Right lobe of liver (tissue), 6 donors: ENCODE measurements at regions not wholly inside any gene's neighbourhood (a gene's known extent, or its start where the extent isn't known, plus 50 kb on each side); places are given as distances from the start of the nearest gene placed in this dataset.

Experiments
- ATAC-seq, 4 donors: fragments of 200-7000 bp; cut with Tn5 transposase; one replicate each; pipeline ENCODE4 v1.9.1; 2020; ENCODE audit warnings: mild to moderate bottlenecking in 4 of 4, moderate library complexity in 4 of 4
- DNase-seq, 3 donors: peaks; one replicate each; pipeline ENCODE4 v3.0.0-alpha.2; 2020
- H3K27ac ChIP-seq, 3 donors: fragments of 200-600 bp; one replicate each; pipeline ENCODE4 v1.8.0; 2022
- H3K27me3 ChIP-seq, 2 donors: fragments of 200-600 bp; one replicate each; pipeline ENCODE4 v1.8.0; 2022
- H3K36me3 ChIP-seq, 4 donors: fragments of 200-600 bp; sonication (generic) in 1 of 4; one replicate each; pipeline versions ENCODE4 v1.5.1 to v1.8.0; 2017 to 2022; ENCODE audit warnings: control low read depth in 1 of 4
- H3K4me1 ChIP-seq, 4 donors: fragments of 200-600 bp; sonication (generic) in 1 of 4; one replicate each; pipeline versions ENCODE4 v1.5.1 to v1.8.0; 2017 to 2022; ENCODE audit warnings: control low read depth in 1 of 4
- H3K4me3 ChIP-seq, 3 donors: fragments of 200-600 bp; one replicate each; pipeline ENCODE4 v1.8.0; 2022
- H3K9me3 ChIP-seq, 4 donors: fragments of 200-600 bp; sonication (generic) in 1 of 4; one replicate each; pipeline versions ENCODE4 v1.5.1 to v1.8.0; 2017 to 2022; ENCODE audit warnings: control low read depth in 1 of 4
- POLR2A ChIP-seq: fragments of 450-650 bp; IDR thresholded peaks from one replicate; pipeline ENCODE4 v1.6.1; 2017; ENCODE audit warnings: antibody characterized with exemption, mild to moderate bottlenecking
- WGBS: methylation state at CpG from one replicate; pipeline ENCODE4 v1.1.6; 2018; ENCODE audit warnings: low coverage, low lambda C conversion rate; ENCODE audit not compliant: insufficient coverage; ENCODE audit errors: missing lambda C conversion rate; 5-methylcytosine and 5-hydroxymethylcytosine counted together
- intact Hi-C, 2 donors: fragments of 100-400 bp; cut with DNase I; formaldehyde crosslinking; loops; one replicate each; pipeline versions ENCODE4 v1.11.2 to v1.14.1; 2022
- TF ChIP-seq, protein P1 (sequence below), 4 donors: fragments of 200-600 bp in 3 of 4; fragments of 450-650 bp in 1 of 4; IDR thresholded peaks; one replicate each; pipeline versions ENCODE4 v1.5.1 to v1.8.0; 2016 to 2022; ENCODE audit warnings: antibody characterized with exemption in 4 of 4, mild to moderate bottlenecking in 2 of 4
- donor health status: DM: no; HTN: yes; CAD: no.
- donor health status: DM: no; HTN: no; CAD: no.
- donor health status: DM: no; HTN: no; CAD: no.
- donor health status: DM: no; HTN: yes; CAD: no.
- donor health status: DM: no; HTN: yes; CAD: no.

DNA sequence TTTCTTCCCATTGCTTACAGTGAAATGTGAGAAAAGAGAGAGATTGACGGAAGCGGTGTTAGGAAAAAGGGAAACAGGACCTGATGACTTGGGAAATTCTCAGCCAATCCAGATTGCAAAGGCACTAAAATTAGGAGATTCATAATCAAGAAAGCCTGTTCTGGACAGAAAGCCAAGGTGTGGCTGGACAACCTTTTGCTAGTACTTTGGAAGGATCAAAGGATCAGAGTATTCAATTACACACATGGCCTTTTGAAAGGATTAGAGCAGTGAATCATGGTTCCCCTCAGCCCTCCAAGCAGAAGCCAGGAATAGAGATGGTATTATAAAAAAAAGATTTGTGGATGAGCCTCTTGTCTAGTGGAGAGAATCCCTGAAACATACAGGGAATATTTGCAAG lies 669.8 kb upstream of the ADAMTS5 start:
- H3K27me3 ChIP-seq = no peaks in the 10 kb centered on the region
- TF ChIP-seq, protein P1, sequence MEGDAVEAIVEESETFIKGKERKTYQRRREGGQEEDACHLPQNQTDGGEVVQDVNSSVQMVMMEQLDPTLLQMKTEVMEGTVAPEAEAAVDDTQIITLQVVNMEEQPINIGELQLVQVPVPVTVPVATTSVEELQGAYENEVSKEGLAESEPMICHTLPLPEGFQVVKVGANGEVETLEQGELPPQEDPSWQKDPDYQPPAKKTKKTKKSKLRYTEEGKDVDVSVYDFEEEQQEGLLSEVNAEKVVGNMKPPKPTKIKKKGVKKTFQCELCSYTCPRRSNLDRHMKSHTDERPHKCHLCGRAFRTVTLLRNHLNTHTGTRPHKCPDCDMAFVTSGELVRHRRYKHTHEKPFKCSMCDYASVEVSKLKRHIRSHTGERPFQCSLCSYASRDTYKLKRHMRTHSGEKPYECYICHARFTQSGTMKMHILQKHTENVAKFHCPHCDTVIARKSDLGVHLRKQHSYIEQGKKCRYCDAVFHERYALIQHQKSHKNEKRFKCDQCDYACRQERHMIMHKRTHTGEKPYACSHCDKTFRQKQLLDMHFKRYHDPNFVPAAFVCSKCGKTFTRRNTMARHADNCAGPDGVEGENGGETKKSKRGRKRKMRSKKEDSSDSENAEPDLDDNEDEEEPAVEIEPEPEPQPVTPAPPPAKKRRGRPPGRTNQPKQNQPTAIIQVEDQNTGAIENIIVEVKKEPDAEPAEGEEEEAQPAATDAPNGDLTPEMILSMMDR (IDR thresholded peaks at IDR 0.05) = no peak
- TF ChIP-seq POLR2A = no peak
- no peaks in the 10 kb centered on the region for H3K36me3 ChIP-seq
- no peaks in the 10 kb centered on the region for H3K9me3 ChIP-seq
- 35% methylated on average over 2 of the region's 2 CpGs for WGBS
- DNase-seq (no peak), ATAC-seq (no peak)
- no peak overlapping the region for H3K27ac ChIP-seq
- no peaks in the 10 kb centered on the region for H3K4me1 ChIP-seq
- H3K4me3 ChIP-seq = no peak overlapping the region
- intact Hi-C loops = no loop called here

DNA sequence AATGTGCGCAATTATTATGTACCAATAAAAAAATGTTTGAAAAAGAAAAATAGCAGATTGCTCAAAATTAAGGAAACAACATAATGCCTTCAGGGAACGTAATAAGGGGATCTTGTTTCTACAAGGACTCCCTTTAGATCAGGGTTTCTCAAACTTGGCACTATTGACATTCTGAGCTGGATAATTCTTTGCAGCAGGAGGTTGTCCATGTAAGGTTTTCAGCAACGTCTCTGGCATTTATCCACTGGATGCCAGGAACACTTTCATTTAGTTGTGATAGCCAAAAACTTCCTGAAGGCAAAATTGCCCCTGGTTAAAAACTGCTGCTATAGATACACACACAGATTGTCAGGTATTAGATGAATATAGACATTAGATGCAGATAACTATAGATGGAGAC lies 666.7 kb upstream of the ADAMTS5 start:
- ATAC-seq (no peak), DNase-seq (no peak)
- no peaks in the 10 kb centered on the region for H3K4me1 ChIP-seq
- no peaks in the 10 kb centered on the region for H3K9me3 ChIP-seq
- intact Hi-C loops = no loop called here
- no peak overlapping the region for H3K27ac ChIP-seq
- no peaks in the 10 kb centered on the region for H3K36me3 ChIP-seq
- TF ChIP-seq POLR2A = no peak
- TF ChIP-seq, protein P1 (IDR thresholded peaks at IDR 0.05) = no peak
- H3K4me3 ChIP-seq = no peak overlapping the region
- H3K27me3 ChIP-seq = no peaks in the 10 kb centered on the region
- 52% methylated on average over 3 of the region's 3 CpGs for WGBS

DNA sequence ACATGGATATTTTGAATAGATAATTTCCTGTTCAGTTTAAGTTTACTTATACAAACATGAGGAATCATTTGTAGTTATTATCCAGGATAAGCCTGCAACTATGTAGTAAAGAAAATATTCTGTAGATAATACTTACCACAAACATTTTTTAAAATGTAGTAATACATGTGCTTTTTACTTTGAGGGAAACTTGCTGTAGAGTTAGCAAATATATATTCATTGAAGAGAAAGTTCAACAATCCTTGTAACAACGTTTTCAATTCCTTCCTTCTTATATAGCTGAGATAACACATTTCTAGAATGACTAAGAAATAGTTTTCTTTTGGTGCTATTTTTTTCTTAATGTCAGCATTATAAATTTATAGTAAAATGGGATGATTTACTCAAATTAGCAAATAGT lies 664.6 kb upstream of the ADAMTS5 start:
- H3K4me1 ChIP-seq = no peaks in the 10 kb centered on the region
- TF ChIP-seq POLR2A = no peak
- TF ChIP-seq, protein P1 (IDR thresholded peaks at IDR 0.05) = no peak
- no peak for DNase-seq
- ATAC-seq = no peak
- H3K4me3 ChIP-seq = no peak overlapping the region
- no peaks in the 10 kb centered on the region for H3K9me3 ChIP-seq
- H3K27ac ChIP-seq = no peak overlapping the region
- no peaks in the 10 kb centered on the region for H3K27me3 ChIP-seq
- intact Hi-C loops = no loop called here
- H3K36me3 ChIP-seq = no peaks in the 10 kb centered on the region
- 0% methylated on average over 1 of the region's 1 CpG for WGBS

DNA sequence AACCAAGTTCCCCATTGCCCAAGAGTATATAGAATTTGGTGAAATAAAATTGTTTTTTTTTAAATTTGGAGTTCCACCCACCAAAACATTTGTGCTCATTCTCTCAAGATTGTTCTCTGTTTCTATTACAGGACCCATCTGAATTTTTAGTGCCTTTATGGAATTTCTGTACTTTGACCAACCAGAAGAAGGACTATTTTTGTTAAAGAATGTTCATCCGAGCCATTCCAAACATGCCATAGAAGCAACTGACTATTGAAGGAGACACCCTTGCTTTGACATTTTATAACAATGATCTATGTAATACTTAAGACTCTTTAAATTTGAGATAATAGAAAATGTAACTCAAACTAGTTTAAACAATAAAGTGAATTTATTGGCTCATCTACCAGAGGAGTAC lies 655.7 kb upstream of the ADAMTS5 start:
- H3K27ac ChIP-seq = no peak overlapping the region
- WGBS = 60% methylated on average over 1 of the region's 1 CpG
- ATAC-seq (no peak), DNase-seq (no peak)
- H3K36me3 ChIP-seq = no peaks in the 10 kb centered on the region
- no peaks in the 10 kb centered on the region for H3K27me3 ChIP-seq
- H3K4me1 ChIP-seq = no peaks in the 10 kb centered on the region
- TF ChIP-seq, protein P1 (IDR thresholded peaks at IDR 0.05) = no peak
- no peak for TF ChIP-seq POLR2A
- no peaks in the 10 kb centered on the region for H3K9me3 ChIP-seq
- intact Hi-C loops = no loop called here
- H3K4me3 ChIP-seq = no peak overlapping the region

DNA sequence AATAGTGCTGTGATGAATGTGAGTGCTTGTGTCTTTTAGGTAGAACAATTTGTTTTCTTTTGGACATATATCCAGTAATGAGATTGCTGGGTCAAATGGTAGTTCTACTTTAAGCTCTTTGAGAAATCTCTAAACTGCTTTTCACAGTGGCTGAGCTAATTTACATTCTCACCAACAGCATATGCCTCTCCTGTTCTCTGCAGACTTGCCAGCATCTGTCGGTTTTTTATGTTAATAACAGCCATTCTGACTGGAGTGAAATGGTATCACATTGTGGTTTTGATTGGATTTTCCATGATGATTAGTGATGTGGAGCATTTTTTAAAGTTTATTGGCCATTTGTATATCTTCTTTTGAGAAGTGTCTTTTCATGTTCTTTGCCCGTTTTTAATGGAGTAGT lies 647.3 kb upstream of the ADAMTS5 start:
- intact Hi-C loops = no loop called here
- DNase-seq (no peak), ATAC-seq (no peak)
- 49% methylated on average over 2 of the region's 2 CpGs for WGBS
- Histone ChIP-seq H3K27ac (no peak overlapping the region), H3K4me1 (no peaks in the 10 kb centered on the region), H3K4me3 (no peak overlapping the region), H3K9me3 (no peaks in the 10 kb centered on the region), H3K36me3 (no peaks in the 10 kb centered on the region), H3K27me3 (no peaks in the 10 kb centered on the region)
- TF ChIP-seq, protein P1 (IDR thresholded peaks at IDR 0.05) = no peak
- no peak for TF ChIP-seq POLR2A
